OCI-LY7 (cell line): ENCODE measurements at regions not wholly inside any gene's neighbourhood (a gene's known extent, or its start where the extent isn't known, plus 50 kb on each side); places are given as distances from the start of the nearest gene placed in this dataset.
A peak's percentile ranks its signal among the peaks of the same experiment; 100 is the strongest.

Experiments
- BruUV-seq: library from RNA; stranded (reverse); fragments of 400-500 nt; replicated peaks from 2 replicates; lab custom pipeline; 2021; lab: Mats Ljungman, UMichigan
- CTCF ChIA-PET: fragments of 300-600 bp; sonication (Branson Sonifier 250); formaldehyde crosslinking; loops from one replicate; lab custom pipeline; 2022; ENCODE audit warnings: antibody characterized with exemption; ENCODE audit not compliant: unreplicated experiment; lab: Charles Lee
- POLR2A ChIA-PET: fragments of 300-600 bp; sonication (Branson Sonifier 250); formaldehyde crosslinking; loops from one replicate; lab custom pipeline; 2022; ENCODE audit warnings: antibody characterized with exemption; lab: Charles Lee
- DNase-seq: peaks from one replicate; pipeline ENCODE4 v3.0.0-alpha.2; 2015; ENCODE audit warnings: low spot score
- H2AFZ ChIP-seq: fragments of 200-600 bp; sonication (generic), shearing (Covaris generic); 2 replicates; pipeline ENCODE4 v1.6.1; 2014; ENCODE audit warnings: mild to moderate bottlenecking, antibody characterized with exemption, low read length, moderate library complexity
- H3K27ac ChIP-seq: fragments of 200-600 bp; sonication (generic); 2 replicates; pipeline ENCODE4 v1.5.1; 2014; ENCODE audit warnings: mixed run types, low read depth, mild to moderate bottlenecking, moderate library complexity, low read length, inconsistent platforms; ENCODE audit not compliant: poor library complexity, severe bottlenecking
- H3K36me3 ChIP-seq: fragments of 200-600 bp; sonication (generic); 2 replicates; pipeline ENCODE4 v1.6.1; 2014; ENCODE audit warnings: mild to moderate bottlenecking, antibody characterized with exemption, low read length, moderate library complexity, mixed read lengths; ENCODE audit not compliant: insufficient read depth
- H3K4me1 ChIP-seq: fragments of 200-600 bp; sonication (generic); 2 replicates; pipeline ENCODE4 v1.5.1; 2014; ENCODE audit warnings: mild to moderate bottlenecking, low read length; ENCODE audit not compliant: insufficient read depth, poor library complexity, severe bottlenecking
- H3K4me2 ChIP-seq: fragments of 200-600 bp; sonication (generic); 2 replicates; pipeline ENCODE4 v1.6.1; 2014; ENCODE audit warnings: mild to moderate bottlenecking, low read length
- H3K4me3 ChIP-seq: fragments of 200-600 bp; sonication (generic); 2 replicates; pipeline ENCODE4 v1.5.1; 2014; ENCODE audit warnings: mild to moderate bottlenecking, low read depth, low read length; ENCODE audit not compliant: poor library complexity, severe bottlenecking
- H3K79me2 ChIP-seq: fragments of 200-600 bp; sonication (generic); 2 replicates; pipeline ENCODE4 v1.6.1; 2016; ENCODE audit warnings: low read depth, mild to moderate bottlenecking, low read length, moderate library complexity, mixed read lengths; ENCODE audit not compliant: insufficient read depth
- H3K9me2 ChIP-seq: fragments of 200-600 bp; sonication (generic); 2 replicates; pipeline ENCODE4 v1.6.1; 2016; ENCODE audit warnings: mild to moderate bottlenecking, low read length, mixed read lengths; ENCODE audit not compliant: insufficient read depth
- H3K9me3 ChIP-seq: fragments of 200-600 bp; sonication (generic); 2 replicates; pipeline ENCODE4 v1.6.1; 2014; ENCODE audit warnings: mild to moderate bottlenecking, mixed run types, low read length, mixed read lengths
- H4K20me1 ChIP-seq: fragments of 200-600 bp; sonication (generic); 2 replicates; pipeline ENCODE4 v1.6.1; 2014; ENCODE audit warnings: mild to moderate bottlenecking, antibody characterized with exemption, low read length, moderate library complexity, mixed read lengths; ENCODE audit not compliant: insufficient read depth
- CTCF ChIP-seq: fragments of 200-600 bp; sonication (generic); conservative IDR thresholded peaks from 2 replicates; pipeline ENCODE4 v1.5.1; 2014; ENCODE audit warnings: mild to moderate bottlenecking, antibody characterized with exemption, low read length, moderate library complexity, mixed read lengths
- EZH2phosphoT487 ChIP-seq: fragments of 200-600 bp; sonication (generic); IDR thresholded peaks from 2 replicates; pipeline ENCODE4 v1.6.1; 2018; ENCODE audit warnings: low read depth, borderline replicate concordance, mild to moderate bottlenecking, mixed run types, antibody characterized with exemption, low read length, moderate library complexity, mixed read lengths
- intact Hi-C: fragments of 100-400 bp; cut with micrococcal nuclease; formaldehyde crosslinking; loops from one replicate; pipeline ENCODE4 v1.10.0; 2022; ENCODE audit not compliant: unreplicated experiment

- Histone ChIP-seq H3K27ac (peak overlapping the region; percentile 60), H4K20me1 (no peaks in the 10 kb centered on the region), H3K36me3 (no peaks in the 10 kb centered on the region; the same call in 1 of the 2 replicates), H3K9me2 (no peaks in the 10 kb centered on the region), H3K4me1 (peaks cover 28% of the 10 kb centered on the region), H3K4me2 (peak overlapping the region; percentile 58), H3K79me2 (no peaks in the 10 kb centered on the region), H3K9me3 (no peaks in the 10 kb centered on the region; the same call in 1 of the 2 replicates), H2AFZ (no peak overlapping the region), H3K4me3 (no peak overlapping the region)
- BruUV-seq = no TSS peak
- ChIA-PET CTCF (no interaction called here), POLR2A (interaction anchor here (0.6 to 2.2 kb wide), 14 partner anchors 13 to 277 kb away, joined by 3 to 7 read pairs (median 3); no protein-coding TSS in a partner anchor)
- TF ChIP-seq CTCF (no peak), EZH2phosphoT487 (no peak)
- intact Hi-C loops = loop anchor here (2.0 kb wide), 1 partner anchor 113 kb away; the partner anchor contains the start of gene PHLDA1
- DNase-seq = peak; percentile 17
These were observed 113.9 kb downstream of the PHLDA1 start for GRCh38 chr12:75917715-75918114.

- no peaks in the 10 kb centered on the region for H3K9me2 ChIP-seq
- DNase-seq = peak; percentile 76
- H3K4me2 ChIP-seq = peak overlapping the region; percentile 58
- BruUV-seq = no TSS peak
- no peak overlapping the region for H2AFZ ChIP-seq
- H3K27ac ChIP-seq = peak overlapping the region; percentile 60
- peak overlapping the region; percentile 36 for H3K4me3 ChIP-seq
- H4K20me1 ChIP-seq = no peaks in the 10 kb centered on the region
- no peaks in the 10 kb centered on the region for H3K79me2 ChIP-seq
- ChIA-PET CTCF (no interaction called here), POLR2A (interaction anchor here (0.7 to 2.2 kb wide), 11 partner anchors 13 to 270 kb away, joined by 3 to 7 read pairs (median 3); no protein-coding TSS in a partner anchor)
- H3K9me3 ChIP-seq = no peaks in the 10 kb centered on the region
- no peaks in the 10 kb centered on the region for H3K36me3 ChIP-seq
- intact Hi-C loops = loop anchor here (2.0 kb wide), 1 partner anchor 114 kb away; the partner anchor contains the start of gene PHLDA1
- TF ChIP-seq EZH2phosphoT487 (no peak), CTCF (no peak)
- H3K4me1 ChIP-seq = peaks cover 28% of the 10 kb centered on the region
These were observed 114.5 kb downstream of the PHLDA1 start for GRCh38 chr12:75917083-75917482.
